SK-N-SH (cell line): ENCODE measurements at regions not wholly inside any gene's neighbourhood (a gene's known extent, or its start where the extent isn't known, plus 50 kb on each side); places are given as distances from the start of the nearest gene placed in this dataset.
"Not testable (repeated sequence)": the region's sequence is repeated elsewhere in the genome, so short reads cannot be mapped to it uniquely, and the experiment has no call there.

Source experiments
- PBX3 ChIP-seq: IDR thresholded peaks from 2 replicates; pipeline ENCODE4; 2012
- SMC3 ChIP-seq: IDR thresholded peaks from 2 replicates; pipeline ENCODE4 v1.6.1; 2012; ENCODE audit warnings: low read depth, low read length, improper control_type of control experiment
- TF ChIP-seq, protein P1 (sequence below): fragments of 150-350 bp; IDR thresholded peaks from 2 replicates; pipeline ENCODE4 v1.6.1; 2017; ENCODE audit warnings: antibody characterized with exemption, low read length, low read depth, borderline replicate concordance

DNA sequence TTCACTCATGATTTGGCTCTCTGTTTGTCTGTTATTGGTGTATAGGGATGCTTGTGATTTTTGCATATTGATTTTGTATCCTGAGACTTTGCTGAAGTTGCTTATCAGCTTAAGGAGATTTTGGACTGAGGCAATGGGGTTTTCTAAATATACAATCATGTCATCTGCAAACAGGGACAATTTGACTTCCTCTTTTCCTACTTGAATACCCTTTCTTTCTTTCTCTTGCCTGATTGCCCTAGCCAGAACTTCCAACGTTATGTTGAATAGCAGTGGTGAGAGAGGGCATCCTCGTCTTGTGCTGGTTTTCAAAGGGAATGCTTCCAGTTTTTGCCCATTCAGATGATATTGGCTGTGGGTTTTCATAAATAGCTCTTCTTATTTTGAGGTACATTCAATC, 104.7 kb downstream of the CCDC71L start:
- TF ChIP-seq PBX3, SMC3: not testable (repeated sequence)
- TF ChIP-seq, protein P1, sequence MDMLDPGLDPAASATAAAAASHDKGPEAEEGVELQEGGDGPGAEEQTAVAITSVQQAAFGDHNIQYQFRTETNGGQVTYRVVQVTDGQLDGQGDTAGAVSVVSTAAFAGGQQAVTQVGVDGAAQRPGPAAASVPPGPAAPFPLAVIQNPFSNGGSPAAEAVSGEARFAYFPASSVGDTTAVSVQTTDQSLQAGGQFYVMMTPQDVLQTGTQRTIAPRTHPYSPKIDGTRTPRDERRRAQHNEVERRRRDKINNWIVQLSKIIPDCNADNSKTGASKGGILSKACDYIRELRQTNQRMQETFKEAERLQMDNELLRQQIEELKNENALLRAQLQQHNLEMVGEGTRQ, result not testable (repeated sequence)
